ENCODE measurements at regions not wholly inside any gene's neighbourhood (a gene's known extent, or its start where the extent isn't known, plus 50 kb on each side); places are given as distances from the start of the nearest gene placed in this dataset.

DNA sequence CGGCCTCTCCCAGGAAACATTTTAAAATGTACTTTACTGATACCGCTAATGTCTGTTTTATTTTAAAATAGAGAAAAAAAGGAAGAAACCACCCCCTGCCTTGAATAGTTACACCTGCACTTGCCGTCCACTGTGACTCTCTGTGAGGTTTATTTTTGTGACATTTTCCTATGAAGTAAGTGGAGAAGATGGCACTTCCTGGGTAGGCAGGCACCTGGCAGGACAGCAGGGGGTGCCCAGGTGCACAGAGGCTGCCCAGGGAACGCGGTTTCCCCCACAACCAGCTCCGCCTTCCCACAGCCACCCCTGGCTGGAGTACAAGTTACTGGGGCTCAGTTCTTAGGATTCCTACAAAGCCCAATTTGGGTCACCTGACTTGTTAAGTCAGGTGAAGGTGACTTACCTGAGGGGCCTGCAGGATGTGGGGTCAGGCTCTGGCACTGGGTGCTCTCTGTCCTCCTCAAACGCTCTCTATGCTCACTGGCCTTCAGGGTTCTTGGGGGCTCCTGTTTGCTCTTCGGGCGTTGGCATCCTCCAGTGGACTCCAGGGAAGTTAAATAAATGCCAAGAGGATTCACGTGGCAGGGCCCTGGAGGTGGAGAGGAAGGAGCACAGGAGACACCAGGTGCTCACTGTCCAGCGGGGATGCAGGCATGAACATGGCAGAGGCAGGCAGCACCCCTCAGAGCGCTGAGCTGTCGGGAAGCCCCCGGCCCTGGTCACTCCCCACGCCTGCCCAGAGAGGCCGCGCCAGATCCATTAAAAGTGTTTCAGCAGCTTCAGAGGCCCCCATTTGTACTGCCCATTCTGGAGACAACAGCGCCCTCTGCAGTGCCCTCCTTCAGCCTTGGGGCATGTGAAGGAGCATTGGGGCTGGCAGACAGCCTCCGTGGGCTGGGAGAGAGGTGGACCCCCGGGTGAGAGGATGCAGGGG is 1021.2 kb downstream of the TBC1D22A start:
- Histone ChIP-seq H3K9me2 (ENCODE audit: insufficient read depth) (no peaks in the 10 kb centered on the region), H3K4me1 (ENCODE audit: insufficient read depth) (no peaks in the 10 kb centered on the region), H3K4me2 (no peak overlapping the region), H3K79me2 (replicated peaks; ENCODE audit: insufficient read depth) (no peaks in the 10 kb centered on the region), H3K27ac (ENCODE audit: low read depth) (no peak overlapping the region), H3F3A (replicated peaks; ENCODE audit: low read depth) (no peaks in the 10 kb centered on the region), H3K4me3 (no peak overlapping the region), H2AFZ (no peak overlapping the region), H3K36me3 (ENCODE audit: insufficient read depth) (no peaks in the 10 kb centered on the region; the same call in 1 of the 2 replicates), H3K27me3 (ENCODE audit: insufficient read depth) (no peaks in the 10 kb centered on the region), H4K20me1 (replicated peaks; ENCODE audit: insufficient read depth) (no peaks in the 10 kb centered on the region)
- DNase-seq (ENCODE audit: low spot score) (no peak), ATAC-seq (peak; percentile 94)
- H3K4me3 Mint-ChIP-seq: no peak overlapping the region
- H3K27me3 Mint-ChIP-seq (ENCODE audit: insufficient read depth, low read depth, poor library complexity): peaks cover 12% of the 10 kb centered on the region
- H3K4me1 Mint-ChIP-seq: no peaks in the 10 kb centered on the region; the same call in 1 of the 3 replicates
- no peak for TF ChIP-seq EZH2phosphoT487 (IDR thresholded peaks at IDR 0.05; ENCODE audit: unreplicated experiment)
- no peak for TF ChIP-seq JUNB (IDR thresholded peaks at IDR 0.05; ENCODE audit: unreplicated experiment)
- no peak for TF ChIP-seq ZNF331 (CRISPR knock-in tag; IDR thresholded peaks at IDR 0.05; ENCODE audit: low read depth)
- no peak for TF ChIP-seq EZH2 (IDR thresholded peaks at IDR 0.05; ENCODE audit: low read depth, unreplicated experiment)
- no peak for TF ChIP-seq POLR2AphosphoS5 (IDR thresholded peaks at IDR 0.05; ENCODE audit: low read depth)
- TF ChIP-seq, protein P1, sequence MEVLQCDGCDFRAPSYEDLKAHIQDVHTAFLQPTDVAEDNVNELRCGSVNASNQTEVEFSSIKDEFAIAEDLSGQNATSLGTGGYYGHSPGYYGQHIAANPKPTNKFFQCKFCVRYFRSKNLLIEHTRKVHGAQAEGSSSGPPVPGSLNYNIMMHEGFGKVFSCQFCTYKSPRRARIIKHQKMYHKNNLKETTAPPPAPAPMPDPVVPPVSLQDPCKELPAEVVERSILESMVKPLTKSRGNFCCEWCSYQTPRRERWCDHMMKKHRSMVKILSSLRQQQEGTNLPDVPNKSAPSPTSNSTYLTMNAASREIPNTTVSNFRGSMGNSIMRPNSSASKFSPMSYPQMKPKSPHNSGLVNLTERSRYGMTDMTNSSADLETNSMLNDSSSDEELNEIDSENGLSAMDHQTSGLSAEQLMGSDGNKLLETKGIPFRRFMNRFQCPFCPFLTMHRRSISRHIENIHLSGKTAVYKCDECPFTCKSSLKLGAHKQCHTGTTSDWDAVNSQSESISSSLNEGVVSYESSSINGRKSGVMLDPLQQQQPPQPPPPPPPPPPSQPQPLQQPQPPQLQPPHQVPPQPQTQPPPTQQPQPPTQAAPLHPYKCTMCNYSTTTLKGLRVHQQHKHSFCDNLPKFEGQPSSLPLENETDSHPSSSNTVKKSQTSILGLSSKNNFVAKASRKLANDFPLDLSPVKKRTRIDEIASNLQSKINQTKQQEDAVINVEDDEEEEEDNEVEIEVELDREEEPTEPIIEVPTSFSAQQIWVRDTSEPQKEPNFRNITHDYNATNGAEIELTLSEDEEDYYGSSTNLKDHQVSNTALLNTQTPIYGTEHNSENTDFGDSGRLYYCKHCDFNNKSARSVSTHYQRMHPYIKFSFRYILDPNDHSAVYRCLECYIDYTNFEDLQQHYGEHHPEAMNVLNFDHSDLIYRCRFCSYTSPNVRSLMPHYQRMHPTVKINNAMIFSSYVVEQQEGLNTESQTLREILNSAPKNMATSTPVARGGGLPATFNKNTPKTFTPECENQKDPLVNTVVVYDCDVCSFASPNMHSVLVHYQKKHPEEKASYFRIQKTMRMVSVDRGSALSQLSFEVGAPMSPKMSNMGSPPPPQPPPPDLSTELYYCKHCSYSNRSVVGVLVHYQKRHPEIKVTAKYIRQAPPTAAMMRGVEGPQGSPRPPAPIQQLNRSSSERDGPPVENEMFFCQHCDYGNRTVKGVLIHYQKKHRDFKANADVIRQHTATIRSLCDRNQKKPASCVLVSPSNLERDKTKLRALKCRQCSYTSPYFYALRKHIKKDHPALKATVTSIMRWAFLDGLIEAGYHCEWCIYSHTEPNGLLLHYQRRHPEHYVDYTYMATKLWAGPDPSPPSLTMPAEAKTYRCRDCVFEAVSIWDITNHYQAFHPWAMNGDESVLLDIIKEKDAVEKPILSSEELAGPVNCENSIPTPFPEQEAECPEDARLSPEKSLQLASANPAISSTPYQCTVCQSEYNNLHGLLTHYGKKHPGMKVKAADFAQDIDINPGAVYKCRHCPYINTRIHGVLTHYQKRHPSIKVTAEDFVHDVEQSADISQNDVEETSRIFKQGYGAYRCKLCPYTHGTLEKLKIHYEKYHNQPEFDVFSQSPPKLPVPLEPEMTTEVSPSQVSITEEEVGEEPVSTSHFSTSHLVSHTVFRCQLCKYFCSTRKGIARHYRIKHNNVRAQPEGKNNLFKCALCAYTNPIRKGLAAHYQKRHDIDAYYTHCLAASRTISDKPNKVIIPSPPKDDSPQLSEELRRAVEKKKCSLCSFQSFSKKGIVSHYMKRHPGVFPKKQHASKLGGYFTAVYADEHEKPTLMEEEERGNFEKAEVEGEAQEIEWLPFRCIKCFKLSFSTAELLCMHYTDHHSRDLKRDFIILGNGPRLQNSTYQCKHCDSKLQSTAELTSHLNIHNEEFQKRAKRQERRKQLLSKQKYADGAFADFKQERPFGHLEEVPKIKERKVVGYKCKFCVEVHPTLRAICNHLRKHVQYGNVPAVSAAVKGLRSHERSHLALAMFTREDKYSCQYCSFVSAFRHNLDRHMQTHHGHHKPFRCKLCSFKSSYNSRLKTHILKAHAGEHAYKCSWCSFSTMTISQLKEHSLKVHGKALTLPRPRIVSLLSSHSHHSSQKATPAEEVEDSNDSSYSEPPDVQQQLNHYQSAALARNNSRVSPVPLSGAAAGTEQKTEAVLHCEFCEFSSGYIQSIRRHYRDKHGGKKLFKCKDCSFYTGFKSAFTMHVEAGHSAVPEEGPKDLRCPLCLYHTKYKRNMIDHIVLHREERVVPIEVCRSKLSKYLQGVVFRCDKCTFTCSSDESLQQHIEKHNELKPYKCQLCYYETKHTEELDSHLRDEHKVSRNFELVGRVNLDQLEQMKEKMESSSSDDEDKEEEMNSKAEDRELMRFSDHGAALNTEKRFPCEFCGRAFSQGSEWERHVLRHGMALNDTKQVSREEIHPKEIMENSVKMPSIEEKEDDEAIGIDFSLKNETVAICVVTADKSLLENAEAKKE (CRISPR knock-in tag; IDR thresholded peaks at IDR 0.05): no peak
- TF ChIP-seq, protein P2, sequence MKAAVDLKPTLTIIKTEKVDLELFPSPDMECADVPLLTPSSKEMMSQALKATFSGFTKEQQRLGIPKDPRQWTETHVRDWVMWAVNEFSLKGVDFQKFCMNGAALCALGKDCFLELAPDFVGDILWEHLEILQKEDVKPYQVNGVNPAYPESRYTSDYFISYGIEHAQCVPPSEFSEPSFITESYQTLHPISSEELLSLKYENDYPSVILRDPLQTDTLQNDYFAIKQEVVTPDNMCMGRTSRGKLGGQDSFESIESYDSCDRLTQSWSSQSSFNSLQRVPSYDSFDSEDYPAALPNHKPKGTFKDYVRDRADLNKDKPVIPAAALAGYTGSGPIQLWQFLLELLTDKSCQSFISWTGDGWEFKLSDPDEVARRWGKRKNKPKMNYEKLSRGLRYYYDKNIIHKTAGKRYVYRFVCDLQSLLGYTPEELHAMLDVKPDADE (IDR thresholded peaks at IDR 0.05): no peak
- no peak for TF ChIP-seq STAT1 (IDR thresholded peaks at IDR 0.05; ENCODE audit: unreplicated experiment)
- TF ChIP-seq, protein P3, sequence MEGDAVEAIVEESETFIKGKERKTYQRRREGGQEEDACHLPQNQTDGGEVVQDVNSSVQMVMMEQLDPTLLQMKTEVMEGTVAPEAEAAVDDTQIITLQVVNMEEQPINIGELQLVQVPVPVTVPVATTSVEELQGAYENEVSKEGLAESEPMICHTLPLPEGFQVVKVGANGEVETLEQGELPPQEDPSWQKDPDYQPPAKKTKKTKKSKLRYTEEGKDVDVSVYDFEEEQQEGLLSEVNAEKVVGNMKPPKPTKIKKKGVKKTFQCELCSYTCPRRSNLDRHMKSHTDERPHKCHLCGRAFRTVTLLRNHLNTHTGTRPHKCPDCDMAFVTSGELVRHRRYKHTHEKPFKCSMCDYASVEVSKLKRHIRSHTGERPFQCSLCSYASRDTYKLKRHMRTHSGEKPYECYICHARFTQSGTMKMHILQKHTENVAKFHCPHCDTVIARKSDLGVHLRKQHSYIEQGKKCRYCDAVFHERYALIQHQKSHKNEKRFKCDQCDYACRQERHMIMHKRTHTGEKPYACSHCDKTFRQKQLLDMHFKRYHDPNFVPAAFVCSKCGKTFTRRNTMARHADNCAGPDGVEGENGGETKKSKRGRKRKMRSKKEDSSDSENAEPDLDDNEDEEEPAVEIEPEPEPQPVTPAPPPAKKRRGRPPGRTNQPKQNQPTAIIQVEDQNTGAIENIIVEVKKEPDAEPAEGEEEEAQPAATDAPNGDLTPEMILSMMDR (conservative IDR thresholded peaks at IDR 0.05; ENCODE audit: low read depth in 2 of 2): no peak
- TF ChIP-seq NANOG (IDR thresholded peaks at IDR 0.05; ENCODE audit: borderline replicate concordance): no peak
- TF ChIP-seq, protein P4, sequence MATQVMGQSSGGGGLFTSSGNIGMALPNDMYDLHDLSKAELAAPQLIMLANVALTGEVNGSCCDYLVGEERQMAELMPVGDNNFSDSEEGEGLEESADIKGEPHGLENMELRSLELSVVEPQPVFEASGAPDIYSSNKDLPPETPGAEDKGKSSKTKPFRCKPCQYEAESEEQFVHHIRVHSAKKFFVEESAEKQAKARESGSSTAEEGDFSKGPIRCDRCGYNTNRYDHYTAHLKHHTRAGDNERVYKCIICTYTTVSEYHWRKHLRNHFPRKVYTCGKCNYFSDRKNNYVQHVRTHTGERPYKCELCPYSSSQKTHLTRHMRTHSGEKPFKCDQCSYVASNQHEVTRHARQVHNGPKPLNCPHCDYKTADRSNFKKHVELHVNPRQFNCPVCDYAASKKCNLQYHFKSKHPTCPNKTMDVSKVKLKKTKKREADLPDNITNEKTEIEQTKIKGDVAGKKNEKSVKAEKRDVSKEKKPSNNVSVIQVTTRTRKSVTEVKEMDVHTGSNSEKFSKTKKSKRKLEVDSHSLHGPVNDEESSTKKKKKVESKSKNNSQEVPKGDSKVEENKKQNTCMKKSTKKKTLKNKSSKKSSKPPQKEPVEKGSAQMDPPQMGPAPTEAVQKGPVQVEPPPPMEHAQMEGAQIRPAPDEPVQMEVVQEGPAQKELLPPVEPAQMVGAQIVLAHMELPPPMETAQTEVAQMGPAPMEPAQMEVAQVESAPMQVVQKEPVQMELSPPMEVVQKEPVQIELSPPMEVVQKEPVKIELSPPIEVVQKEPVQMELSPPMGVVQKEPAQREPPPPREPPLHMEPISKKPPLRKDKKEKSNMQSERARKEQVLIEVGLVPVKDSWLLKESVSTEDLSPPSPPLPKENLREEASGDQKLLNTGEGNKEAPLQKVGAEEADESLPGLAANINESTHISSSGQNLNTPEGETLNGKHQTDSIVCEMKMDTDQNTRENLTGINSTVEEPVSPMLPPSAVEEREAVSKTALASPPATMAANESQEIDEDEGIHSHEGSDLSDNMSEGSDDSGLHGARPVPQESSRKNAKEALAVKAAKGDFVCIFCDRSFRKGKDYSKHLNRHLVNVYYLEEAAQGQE (IDR thresholded peaks at IDR 0.05; ENCODE audit: unreplicated experiment): no peak
- TF ChIP-seq CREB1 (CRISPR knock-in tag; IDR thresholded peaks at IDR 0.05; ENCODE audit: low read depth): no peak
- no peak for TF ChIP-seq ZNF114 (CRISPR knock-in tag; IDR thresholded peaks at IDR 0.05)
- no peaks in the 10 kb centered on the region; the same call in 1 of the 3 replicates for H3K36me3 Mint-ChIP-seq (ENCODE audit: low read depth)
- H3K9me3 Mint-ChIP-seq: peaks cover 15% of the 10 kb centered on the region
- H3K27ac Mint-ChIP-seq: no peak overlapping the region

All from GM23338 (cell line).